Caki2 (cell line): ENCODE measurements at regions not wholly inside any gene's neighbourhood (a gene's known extent, or its start where the extent isn't known, plus 50 kb on each side); places are given as distances from the start of the nearest gene placed in this dataset.
A peak's percentile ranks its signal among the peaks of the same experiment; 100 is the strongest.
"Not testable (repeated sequence)": the region's sequence is repeated elsewhere in the genome, so short reads cannot be mapped to it uniquely, and the experiment has no call there.

Source experiments
- DNase-seq: peaks from one replicate; pipeline ENCODE4 v3.0.0-alpha.2; 2015; ENCODE audit warnings: low read depth
- in situ Hi-C: cut with HindIII; loops from 2 replicates; pipeline ENCODE4 v1.10.0; 2016; ENCODE audit warnings: low sequenced_read_pairs, low pct_unique_long_range_greater_than_20kb, mixed read lengths

GRCh38 chr13:80199067-80199466 lies 141.9 kb downstream of the SPRY2 start:
- in situ Hi-C loops = no loop called here
- DNase-seq = no peak

- in situ Hi-C loops = no loop called here
- DNase-seq = no peak
These were observed 144.2 kb downstream of the SPRY2 start for GRCh38 chr13:80196756-80197155.

GRCh38 chr13:80195649-80196048 lies 145.3 kb downstream of the SPRY2 start:
- no peak for DNase-seq
- in situ Hi-C loops = no loop called here

GRCh38 chr13:80189889-80190597 lies 150.9 kb downstream of the SPRY2 start:
- no peak for DNase-seq
- in situ Hi-C loops = no loop called here

- DNase-seq = no peak
- in situ Hi-C loops = no loop called here
These were observed 160.1 kb downstream of the SPRY2 start for GRCh38 chr13:80180740-80181355.

- in situ Hi-C loops = no loop called here
- DNase-seq = no peak
These were observed 163.6 kb downstream of the SPRY2 start for GRCh38 chr13:80177327-80177726.

GRCh38 chr13:80173224-80173623 lies 167.7 kb downstream of the SPRY2 start:
- DNase-seq = no peak
- in situ Hi-C loops = no loop called here

GRCh38 chr13:80171096-80171495 lies 169.8 kb downstream of the SPRY2 start:
- in situ Hi-C loops = no loop called here
- DNase-seq = peak; percentile 31

GRCh38 chr13:80168089-80168850 lies 172.7 kb downstream of the SPRY2 start:
- in situ Hi-C loops = no loop called here
- DNase-seq = no peak

GRCh38 chr13:80166352-80166751 lies 174.6 kb downstream of the SPRY2 start:
- in situ Hi-C loops = no loop called here
- no peak for DNase-seq

GRCh38 chr13:80164462-80164861 lies 176.5 kb downstream of the SPRY2 start:
- in situ Hi-C loops = no loop called here

GRCh38 chr13:80161896-80162295 lies 179.0 kb downstream of the SPRY2 start:
- in situ Hi-C loops = no loop called here
- no peak for DNase-seq

More at GRCh38 chr13:80164462-80164861, 176.5 kb downstream of the SPRY2 start:
- no peak for DNase-seq

GRCh38 chr13:80161219-80161618 lies 179.7 kb downstream of the SPRY2 start:
- in situ Hi-C loops = no loop called here

GRCh38 chr13:80160110-80160509 lies 180.8 kb downstream of the SPRY2 start:
- DNase-seq = no peak
- in situ Hi-C loops = no loop called here

More at GRCh38 chr13:80161219-80161618, 179.7 kb downstream of the SPRY2 start:
- no peak for DNase-seq

GRCh38 chr13:80157261-80157932 lies 183.5 kb downstream of the SPRY2 start:
- no peak for DNase-seq
- in situ Hi-C loops = no loop called here

- DNase-seq, in situ Hi-C loops: not testable (repeated sequence)
These were observed 188.8 kb downstream of the SPRY2 start for GRCh38 chr13:80152142-80152541.

GRCh38 chr13:80151016-80151415 lies 189.9 kb downstream of the SPRY2 start:
- in situ Hi-C loops = no loop called here
- no peak for DNase-seq

- DNase-seq = no peak
- in situ Hi-C loops = no loop called here
These were observed 191.2 kb downstream of the SPRY2 start for GRCh38 chr13:80149736-80150135.
